IMR-90 (cell line): ENCODE measurements at regions not wholly inside any gene's neighbourhood (a gene's known extent, or its start where the extent isn't known, plus 50 kb on each side); places are given as distances from the start of the nearest gene placed in this dataset.

Experiments
- CEBPB ChIP-seq: IDR thresholded peaks from 2 replicates; pipeline ENCODE4 v1.6.1; 2012; ENCODE audit warnings: low read depth, low read length, improper control_type of control experiment
- CHD1 ChIP-seq: IDR thresholded peaks from 2 replicates; pipeline ENCODE4 v1.6.1; 2012; ENCODE audit warnings: low read depth, low read length, improper control_type of control experiment
- FOS ChIP-seq: fragments of 150-350 bp; IDR thresholded peaks from 2 replicates; pipeline ENCODE4 v1.6.1; 2016; ENCODE audit warnings: low read depth, low read length
- MAFK ChIP-seq: IDR thresholded peaks from 2 replicates; pipeline ENCODE4 v1.6.1; 2012; ENCODE audit warnings: low read depth, low read length, improper control_type of control experiment
- MAZ ChIP-seq: IDR thresholded peaks from 2 replicates; pipeline ENCODE4 v1.6.1; 2012; ENCODE audit warnings: low read depth, mild to moderate bottlenecking, low read length, improper control_type of control experiment, moderate library complexity, borderline replicate concordance
- POLR2A ChIP-seq: IDR thresholded peaks from 2 replicates; pipeline ENCODE4 v1.6.1; 2012; ENCODE audit warnings: mild to moderate bottlenecking, low read depth, low read length
- RAD21 ChIP-seq: IDR thresholded peaks from 2 replicates; pipeline ENCODE4 v1.6.1; 2012; ENCODE audit warnings: low read length, improper control_type of control experiment
- RCOR1 ChIP-seq: IDR thresholded peaks from 2 replicates; pipeline ENCODE4 v1.6.1; 2012; ENCODE audit warnings: mild to moderate bottlenecking, low read length, improper control_type of control experiment; ENCODE audit not compliant: insufficient replicate concordance
- SMC3 ChIP-seq: fragments of 150-350 bp; IDR thresholded peaks from 2 replicates; pipeline ENCODE4 v1.6.1; 2016; ENCODE audit warnings: low read depth, mild to moderate bottlenecking, antibody characterized with exemption, low read length, moderate library complexity
- TF ChIP-seq, protein P1 (sequence below): conservative IDR thresholded peaks from 2 replicates; pipeline ENCODE4 v1.5.1; 2012; ENCODE audit warnings: mild to moderate bottlenecking, low read depth, low read length, improper control_type of control experiment
- TF ChIP-seq, protein P2 (sequence below): fragments of 150-350 bp; IDR thresholded peaks from 2 replicates; pipeline ENCODE4 v1.6.1; 2017; ENCODE audit warnings: mild to moderate bottlenecking, antibody characterized with exemption, low read length, low read depth

- no peak for TF ChIP-seq POLR2A
- TF ChIP-seq, protein P1, sequence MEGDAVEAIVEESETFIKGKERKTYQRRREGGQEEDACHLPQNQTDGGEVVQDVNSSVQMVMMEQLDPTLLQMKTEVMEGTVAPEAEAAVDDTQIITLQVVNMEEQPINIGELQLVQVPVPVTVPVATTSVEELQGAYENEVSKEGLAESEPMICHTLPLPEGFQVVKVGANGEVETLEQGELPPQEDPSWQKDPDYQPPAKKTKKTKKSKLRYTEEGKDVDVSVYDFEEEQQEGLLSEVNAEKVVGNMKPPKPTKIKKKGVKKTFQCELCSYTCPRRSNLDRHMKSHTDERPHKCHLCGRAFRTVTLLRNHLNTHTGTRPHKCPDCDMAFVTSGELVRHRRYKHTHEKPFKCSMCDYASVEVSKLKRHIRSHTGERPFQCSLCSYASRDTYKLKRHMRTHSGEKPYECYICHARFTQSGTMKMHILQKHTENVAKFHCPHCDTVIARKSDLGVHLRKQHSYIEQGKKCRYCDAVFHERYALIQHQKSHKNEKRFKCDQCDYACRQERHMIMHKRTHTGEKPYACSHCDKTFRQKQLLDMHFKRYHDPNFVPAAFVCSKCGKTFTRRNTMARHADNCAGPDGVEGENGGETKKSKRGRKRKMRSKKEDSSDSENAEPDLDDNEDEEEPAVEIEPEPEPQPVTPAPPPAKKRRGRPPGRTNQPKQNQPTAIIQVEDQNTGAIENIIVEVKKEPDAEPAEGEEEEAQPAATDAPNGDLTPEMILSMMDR: no peak
- TF ChIP-seq, protein P2, sequence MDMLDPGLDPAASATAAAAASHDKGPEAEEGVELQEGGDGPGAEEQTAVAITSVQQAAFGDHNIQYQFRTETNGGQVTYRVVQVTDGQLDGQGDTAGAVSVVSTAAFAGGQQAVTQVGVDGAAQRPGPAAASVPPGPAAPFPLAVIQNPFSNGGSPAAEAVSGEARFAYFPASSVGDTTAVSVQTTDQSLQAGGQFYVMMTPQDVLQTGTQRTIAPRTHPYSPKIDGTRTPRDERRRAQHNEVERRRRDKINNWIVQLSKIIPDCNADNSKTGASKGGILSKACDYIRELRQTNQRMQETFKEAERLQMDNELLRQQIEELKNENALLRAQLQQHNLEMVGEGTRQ: no peak
- TF ChIP-seq SMC3: no peak
- TF ChIP-seq MAFK: no peak
- TF ChIP-seq CEBPB: no peak
- TF ChIP-seq RCOR1: no peak
- TF ChIP-seq RAD21: no peak
- no peak for TF ChIP-seq MAZ
- no peak for TF ChIP-seq CHD1
- TF ChIP-seq FOS: no peak
Measured at GRCh38 chr4:58553031-58553430, 1442.8 kb upstream of the IGFBP7 start.
